GM04503 (cell line): ENCODE measurements at regions not wholly inside any gene's neighbourhood (a gene's known extent, or its start where the extent isn't known, plus 50 kb on each side); places are given as distances from the start of the nearest gene placed in this dataset.

Experiments used
- DNase-seq: peaks from one replicate; pipeline ENCODE4 v3.0.0-alpha.2; 2012; ENCODE audit warnings: low read depth

DNA sequence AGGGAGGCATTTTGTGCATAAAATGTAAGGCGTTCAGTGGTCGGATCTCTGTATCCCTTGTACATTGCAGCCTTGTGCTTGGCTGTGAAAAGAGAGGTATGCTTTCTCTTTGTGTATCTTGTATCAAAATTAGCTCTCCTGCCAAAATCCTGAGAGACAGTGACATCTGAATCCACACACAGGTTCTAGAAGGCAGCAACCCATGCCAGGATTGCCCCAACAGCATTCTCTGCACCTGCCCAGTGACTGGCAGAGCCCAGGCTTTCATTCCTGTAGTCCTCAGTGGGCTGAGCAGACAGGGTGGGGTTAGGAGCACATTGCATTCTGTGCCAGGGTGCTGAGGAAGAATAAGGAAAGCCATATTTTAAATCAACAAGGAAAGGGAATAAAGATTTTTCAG lies 740.3 kb upstream of the RAB6C start:
- DNase-seq, result no peak

DNA sequence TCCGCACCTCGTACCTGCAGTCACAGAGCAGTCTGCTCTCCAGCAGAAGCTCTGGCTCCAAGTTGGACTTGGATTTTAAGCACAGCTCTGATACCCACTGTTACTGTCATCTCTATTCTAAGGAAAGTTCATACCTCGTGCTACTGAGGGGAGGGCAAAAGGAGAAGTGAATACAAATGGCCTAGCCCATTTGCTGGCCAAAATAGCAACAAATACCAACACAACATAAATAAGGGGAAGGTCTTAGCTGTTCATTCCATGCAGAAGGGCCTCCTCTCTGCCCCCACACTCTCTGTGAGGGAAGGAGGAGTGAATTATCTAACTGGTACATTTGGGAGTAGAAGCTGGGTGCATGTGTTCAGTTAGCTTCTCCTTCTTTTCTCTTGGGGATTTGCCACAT lies 739.4 kb upstream of the RAB6C start:
- DNase-seq, result no peak

DNA sequence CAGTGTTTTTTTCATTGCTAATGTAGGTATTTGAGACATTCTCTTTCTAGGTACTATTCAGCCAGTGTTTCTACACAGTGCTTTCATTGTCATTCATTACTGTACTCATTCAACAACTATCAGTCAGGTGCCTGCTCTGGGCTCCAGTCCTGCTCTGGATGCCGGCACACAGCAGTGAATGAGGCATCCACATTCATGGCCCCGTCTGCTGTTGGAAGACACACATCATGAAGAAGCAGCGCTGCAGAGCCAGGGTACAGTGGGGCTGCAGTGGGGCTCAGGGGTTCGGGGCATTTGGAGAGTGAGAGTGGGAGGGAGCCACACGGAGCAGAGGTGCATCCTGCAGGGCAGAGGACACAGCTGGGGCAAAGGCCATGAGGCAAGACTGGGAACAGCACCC lies 737.2 kb upstream of the RAB6C start:
- DNase-seq, result no peak

DNA sequence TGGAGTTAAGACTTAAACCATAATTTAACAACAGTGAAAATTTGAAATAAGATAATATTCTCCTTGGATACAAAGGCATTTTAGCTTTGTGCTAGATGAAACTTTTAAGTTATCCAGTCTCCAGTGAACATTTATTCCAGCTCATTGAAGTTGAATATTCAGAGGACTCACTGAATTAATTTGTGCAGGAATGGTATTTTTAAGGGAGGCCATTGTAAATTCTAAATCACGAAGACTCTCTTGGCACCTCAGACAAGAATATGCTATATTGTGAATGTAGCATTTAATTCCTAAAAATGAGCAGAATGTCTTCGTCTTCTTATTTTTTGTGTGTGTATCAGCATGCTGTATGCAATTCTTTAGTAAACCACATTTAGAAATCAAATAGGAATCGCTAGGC lies 731.7 kb upstream of the RAB6C start:
- no peak for DNase-seq

DNA sequence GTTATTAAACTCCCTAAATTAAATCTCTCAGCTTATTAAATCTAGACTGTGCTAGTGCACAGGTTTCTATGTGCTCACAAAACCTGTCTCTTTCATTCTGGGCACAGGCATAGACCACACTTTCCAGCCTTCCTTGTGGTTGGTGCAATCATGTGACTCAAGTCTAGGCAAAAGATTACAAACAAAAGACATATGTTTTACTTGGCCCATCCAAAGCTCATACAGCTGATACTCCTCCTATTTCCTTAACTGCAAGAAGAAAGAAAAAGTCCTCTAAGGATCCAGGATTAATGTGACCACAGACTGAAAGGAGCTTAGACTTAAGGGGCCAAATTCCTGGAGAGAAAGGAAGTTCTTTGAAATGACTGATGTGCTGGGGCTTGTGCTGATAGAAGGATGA lies 731.3 kb upstream of the RAB6C start:
- no peak for DNase-seq

DNA sequence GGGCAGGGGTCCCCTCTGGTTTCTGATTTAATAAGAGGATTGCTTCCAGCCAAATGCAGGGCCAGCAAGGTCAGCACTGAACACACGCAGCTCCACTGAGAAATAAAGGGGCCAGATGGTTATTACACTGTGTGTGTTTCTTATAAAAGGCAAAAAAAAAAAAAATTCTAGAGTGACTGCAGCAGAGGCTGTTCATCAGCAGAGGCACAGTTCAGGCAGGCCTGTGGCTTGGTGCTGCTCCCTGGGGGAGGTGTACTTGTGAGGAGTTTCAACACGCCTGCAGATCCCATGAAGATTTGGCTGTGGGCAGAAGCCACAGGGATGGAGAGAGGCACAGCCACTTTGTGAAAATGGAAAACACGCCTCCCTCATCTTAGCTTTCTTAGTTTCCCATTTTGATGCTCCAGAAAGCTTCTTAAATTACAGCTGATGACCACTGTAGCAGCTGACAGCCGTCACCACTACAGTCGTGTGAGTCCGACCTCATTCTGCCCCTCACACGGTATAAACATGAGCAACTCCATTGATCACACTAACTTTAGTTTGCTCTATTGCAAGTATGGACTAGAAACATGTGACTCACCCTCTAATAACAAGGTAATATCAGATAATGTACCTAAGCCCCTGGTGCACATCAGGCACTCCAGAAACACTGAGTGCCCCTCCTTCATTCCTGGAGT lies 726.5 kb upstream of the RAB6C start:
- DNase-seq, result no peak

DNA sequence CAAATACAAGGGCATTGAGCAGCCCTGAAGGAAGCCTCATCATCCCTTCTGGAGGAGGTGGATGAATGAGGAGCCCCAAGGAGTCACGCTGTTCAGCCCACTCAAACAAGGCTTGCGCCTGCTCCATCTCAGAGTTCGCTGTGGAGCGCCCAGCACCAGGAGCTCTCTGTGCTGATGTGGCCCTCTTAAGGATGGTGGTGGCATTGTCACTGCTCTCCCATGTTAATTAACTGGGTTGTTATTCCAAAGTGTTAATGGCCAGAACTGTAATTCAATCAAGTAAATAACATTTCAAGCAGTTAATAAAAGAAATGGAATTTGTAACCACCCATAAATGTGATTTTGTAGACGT lies 726.0 kb upstream of the RAB6C start:
- no peak for DNase-seq

DNA sequence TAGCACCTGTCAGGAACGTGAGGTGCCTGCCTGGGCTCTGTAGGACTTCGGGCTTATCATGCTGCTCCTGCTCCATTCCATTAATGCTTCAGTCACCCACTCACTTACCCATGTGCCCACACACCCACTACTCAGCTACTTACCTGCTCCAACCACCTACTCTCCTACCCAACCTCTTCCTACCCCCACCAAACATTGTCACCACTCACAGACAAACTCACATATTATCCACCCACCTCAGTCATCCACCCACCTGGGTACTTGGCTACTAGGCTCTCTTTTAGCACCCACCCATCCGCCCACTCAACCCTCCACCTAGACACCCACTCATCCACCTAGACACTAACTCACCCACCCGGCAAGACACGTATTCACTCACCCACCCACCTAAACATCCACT lies 724.7 kb upstream of the RAB6C start:
- DNase-seq, result no peak

DNA sequence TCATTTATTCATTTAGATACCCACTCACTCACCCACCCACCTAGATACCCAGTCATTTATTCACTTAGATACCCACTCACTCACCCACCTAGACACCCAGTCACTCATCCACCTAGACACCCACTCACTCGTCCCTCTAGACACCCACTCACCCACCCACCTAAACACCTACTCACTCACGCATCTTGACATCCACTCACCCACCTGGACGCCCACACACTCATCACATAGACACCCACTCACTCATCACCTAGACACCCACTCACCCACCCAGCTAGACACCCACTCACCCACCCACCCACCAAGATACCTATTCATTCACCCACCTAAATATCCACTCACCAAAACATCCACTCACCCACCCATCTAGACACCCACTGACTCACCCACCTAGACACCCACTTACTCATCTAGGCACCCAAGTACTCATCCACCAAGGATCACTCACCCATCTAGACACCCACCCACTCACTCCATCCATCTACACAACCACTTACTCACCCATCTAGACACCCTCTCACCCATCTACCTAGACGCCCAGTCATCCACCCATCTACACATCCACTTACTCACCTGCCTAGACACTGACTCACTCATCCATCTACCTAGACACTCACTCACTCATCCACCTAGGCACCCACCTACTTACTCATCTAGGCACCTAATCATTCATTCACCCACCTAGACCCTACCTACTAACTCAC lies 723.7 kb upstream of the RAB6C start:
- no peak for DNase-seq

DNA sequence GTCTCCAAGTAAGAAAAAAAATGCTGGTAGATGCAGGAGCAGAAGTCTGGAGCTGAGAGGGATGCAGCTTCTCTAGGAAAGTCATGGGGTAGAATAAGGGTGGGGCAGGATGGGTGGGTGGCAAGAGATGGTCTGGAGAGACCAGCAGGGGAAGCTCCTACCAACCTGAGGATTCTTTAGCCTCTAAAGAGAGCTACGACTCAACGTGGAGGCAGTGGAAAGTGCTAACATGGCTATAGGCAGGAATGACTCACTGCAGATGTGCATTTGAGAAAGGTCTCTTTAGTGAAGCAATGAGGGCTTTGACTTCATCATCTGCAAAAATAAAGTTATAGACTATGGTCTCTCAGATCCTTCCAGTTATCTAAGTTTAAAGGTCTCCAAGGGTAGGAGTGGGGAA lies 722.8 kb upstream of the RAB6C start:
- no peak for DNase-seq

DNA sequence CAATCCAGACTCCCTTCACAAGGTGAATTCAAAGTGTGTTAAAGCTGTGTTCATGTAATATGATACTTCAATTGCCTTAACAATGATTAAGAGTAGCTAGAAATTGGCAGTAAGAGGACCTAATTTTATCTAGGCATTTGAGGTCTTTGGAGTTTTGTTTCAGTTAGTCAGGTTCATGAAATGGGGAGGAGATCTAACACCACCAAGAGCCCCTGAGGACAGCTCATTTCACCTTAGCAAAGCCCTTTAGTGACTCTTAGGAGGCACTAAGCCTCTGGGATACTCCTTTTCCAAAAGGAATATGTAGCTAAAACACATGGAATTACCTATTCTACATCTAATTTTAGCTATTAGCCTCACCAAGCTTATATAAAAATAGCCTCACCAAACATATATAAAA lies 716.5 kb upstream of the RAB6C start:
- no peak for DNase-seq

DNA sequence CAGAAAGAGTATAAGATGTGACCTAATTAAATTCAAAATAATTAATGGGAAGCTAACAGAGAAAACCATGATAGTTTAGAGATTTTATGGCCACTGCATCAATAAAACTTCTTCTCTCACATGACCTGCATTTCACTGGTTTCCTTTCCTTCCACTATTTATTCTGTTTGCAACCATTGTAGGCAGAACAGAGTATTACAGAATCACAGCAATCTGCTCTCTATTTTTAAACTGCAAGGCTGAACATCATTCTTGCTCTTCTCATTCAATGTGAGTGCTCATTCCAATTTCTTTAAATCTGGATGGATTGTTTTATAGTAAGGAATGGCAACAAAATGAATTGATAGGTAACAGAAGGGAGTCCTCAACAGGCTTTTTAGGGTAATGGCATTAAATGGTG lies 715.5 kb upstream of the RAB6C start:
- DNase-seq, result no peak

DNA sequence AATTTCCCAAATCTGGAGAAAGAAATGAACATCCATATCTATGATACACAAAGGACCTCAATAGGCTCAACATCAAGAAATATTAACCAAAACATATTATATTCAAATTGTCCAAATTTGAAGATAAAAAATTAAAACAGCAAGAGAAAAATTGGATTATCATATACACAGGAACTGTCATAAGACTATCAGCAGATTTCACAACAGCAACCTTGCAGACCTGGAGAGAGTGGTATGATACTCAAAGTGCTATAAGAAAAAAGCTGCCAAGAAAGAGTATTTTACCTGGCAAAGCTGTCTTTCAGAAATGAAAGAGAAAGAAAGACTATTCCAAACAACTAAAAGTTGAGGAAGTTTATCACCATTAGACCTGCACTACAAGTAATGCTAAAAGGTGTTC lies 711.9 kb upstream of the RAB6C start:
- DNase-seq, result no peak

DNA sequence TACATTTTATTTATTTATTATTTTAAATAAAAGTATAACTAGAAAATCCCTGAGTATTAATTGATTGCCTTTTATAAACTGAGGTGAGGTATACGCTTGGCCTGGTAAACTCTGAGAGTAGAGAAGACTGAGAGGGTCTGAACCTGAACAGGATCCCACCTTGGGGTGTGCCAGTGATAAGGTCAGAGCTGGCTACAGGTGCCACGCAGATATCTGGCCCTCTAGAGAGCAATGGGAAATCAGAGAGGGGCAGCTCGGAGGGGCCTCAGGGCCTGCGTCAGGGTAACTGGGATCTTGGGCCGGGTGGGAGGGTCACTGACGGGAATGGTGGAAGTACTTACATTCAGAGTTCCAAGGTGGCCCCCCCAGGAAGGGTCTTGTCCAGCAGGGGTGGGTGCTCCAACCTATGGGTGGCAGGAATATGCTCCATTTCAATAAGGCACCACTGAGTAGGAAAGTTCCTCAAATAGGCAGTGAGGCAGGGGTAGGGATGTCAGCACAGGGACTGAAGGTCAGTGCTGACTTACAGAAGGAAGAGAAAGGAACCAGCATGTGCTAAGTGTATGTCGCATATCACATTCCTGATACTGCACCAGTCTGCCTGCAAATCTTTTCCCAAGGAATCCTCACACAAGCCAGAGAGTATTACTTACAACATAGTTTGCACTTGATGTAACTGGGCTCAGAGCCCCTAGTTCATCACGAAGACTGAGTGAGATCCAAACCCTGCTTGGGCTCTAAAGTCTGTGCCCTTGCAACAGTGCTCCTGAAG lies 706.0 kb upstream of the RAB6C start:
- no peak for DNase-seq

DNA sequence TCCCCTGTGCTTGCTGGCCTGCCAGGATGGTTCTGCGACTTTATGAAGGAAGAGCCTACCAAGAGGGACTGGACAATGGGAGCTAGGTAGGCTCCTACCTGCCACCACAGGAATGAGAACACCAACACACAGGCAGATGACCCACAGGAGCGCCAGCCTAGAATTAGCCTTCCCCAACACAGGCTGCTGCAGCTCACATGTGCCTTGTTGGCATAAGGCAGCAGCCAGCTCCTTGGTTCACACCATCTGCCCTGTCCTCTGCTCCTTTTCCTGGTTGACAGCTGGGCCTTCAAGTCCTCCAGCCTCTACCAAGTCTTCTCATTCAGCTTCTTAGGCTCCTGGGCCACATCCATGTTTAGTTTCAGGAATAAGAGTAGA lies 705.4 kb upstream of the RAB6C start:
- no peak for DNase-seq

DNA sequence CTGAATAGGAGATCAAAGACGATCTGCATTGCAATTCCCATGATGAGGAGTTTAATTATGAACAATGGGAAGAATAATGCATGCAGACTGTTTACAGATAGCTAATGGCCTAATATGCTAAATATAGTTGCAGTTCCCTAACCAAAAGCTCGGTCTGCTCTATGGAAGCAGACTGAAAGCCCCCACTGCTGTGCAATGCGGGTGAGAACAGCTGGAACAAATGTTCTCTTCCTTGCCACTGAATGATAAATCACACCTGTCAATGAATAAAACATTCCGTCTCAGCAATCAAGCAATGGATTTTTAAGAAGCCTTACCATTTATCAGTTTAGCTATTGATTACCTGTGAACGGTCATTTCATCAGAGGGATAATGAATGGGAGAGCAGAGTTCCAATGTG lies 704.5 kb upstream of the RAB6C start:
- no peak for DNase-seq

DNA sequence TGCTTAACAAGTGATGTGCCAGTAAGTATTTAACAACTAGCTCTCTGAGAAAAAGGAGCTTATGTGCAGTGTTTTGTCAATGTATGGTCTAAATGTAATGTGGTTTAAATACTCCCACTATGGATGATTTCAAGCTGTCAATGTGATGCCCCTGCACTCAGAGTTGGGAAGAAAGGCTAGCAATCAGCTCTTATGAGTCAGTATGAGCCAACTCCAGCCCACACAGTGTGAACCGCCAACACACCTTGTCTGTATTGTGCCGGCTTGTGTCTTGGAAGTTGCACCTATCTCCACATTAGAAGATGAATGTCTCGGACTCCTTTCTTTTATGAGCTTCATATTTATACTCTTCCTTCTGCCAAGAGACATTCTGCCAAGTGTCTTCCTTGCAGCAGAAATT lies 703.8 kb upstream of the RAB6C start:
- DNase-seq, result no peak

DNA sequence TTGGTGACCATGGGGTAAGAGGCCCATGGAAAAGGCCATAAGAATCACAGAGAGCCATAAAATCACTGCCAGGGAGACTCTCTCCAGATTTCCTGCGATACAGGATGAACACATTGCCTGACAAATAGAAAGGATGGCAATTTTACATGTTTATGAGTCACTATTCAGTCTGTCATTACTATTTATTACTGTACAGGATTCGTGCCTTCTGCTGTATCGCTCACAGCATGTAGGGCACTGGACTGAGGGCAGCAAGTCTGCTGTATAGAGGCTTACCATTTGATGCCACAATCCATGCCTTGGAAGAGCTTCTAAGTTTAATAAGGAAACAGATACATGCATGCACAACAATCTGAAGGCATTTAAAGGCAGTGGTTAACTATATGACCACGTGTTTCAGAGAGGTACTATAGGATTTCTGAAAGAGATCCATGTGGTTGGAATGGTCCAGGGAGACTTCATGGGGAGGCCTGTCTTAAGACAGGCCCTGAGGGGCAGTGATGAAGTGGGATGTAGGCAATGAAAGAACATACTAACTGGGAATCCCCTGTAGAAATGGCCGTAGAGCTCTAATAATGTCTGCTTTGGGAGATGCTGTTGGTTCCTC lies 702.4 kb upstream of the RAB6C start:
- DNase-seq, result no peak

DNA sequence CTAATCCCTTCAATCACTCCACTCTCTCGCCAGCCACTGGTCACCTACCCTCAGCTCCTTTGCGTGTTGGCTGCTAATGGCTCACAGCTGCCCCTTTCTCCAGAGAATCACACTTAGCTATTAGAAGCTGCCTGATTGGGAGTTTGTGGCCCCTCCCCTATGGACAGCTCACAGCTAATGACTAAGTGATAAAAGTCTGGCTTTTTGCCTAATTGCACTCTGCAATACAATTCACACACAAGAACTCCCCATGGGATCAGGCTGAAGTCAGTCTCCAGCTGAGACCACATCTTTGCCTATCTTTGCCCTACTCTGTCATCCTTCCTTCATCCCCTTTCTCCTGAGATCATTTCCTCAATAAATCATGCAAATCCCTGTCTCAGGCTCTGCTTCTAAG lies 701.9 kb upstream of the RAB6C start:
- DNase-seq, result no peak

DNA sequence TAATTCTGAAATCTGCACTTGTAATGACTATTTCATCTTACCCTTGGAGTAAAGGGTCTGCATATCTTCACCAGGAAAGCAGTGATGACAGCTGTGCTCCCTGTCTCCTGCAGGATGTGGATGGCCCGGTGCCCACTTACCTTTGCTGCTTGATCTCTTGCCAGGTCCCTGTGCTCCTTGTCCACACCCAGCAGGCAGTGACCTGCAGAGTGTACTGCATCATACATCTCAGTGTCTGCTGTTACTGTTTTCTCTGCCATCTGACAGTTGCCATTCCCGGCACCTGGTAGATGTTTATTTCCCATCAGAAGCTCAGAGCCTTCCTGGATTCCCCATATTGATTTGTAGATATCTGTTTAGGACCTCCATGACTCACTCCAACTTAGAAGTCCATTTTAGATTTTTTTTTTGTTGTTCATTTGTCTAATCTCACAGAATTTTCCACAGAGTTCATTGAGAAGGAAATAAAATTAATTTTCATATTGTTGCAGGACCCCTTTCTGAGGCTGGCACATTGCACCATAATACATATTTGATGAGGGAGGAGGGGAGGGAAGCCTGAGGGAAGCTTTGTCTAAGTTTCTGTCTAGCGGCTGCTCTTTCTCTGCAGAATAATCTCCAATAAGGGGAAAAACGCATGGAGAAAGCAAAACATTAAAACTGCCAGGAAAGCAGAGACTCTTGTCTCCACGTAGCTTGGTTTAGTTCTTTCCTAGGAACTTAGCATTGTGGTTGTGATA lies 697.5 kb upstream of the RAB6C start:
- no peak for DNase-seq

DNA sequence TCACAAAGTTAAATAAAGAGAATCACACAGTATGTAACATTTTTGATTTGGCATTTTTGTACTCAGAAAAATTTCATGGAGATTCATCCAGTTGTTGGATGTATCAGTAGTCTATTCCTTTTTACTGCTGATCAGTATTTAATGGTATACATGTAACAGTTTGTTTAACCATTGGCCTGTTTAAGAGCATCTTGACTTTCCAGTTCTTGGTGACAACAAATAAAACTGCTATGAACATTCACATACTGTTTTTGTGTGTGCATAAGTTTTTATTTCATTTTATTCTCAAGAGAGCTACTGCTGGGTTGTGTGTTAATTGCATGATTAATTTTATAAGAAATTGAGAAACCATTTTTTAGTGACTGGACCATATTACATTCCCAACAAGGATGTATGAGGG lies 694.5 kb upstream of the RAB6C start:
- no peak for DNase-seq

DNA sequence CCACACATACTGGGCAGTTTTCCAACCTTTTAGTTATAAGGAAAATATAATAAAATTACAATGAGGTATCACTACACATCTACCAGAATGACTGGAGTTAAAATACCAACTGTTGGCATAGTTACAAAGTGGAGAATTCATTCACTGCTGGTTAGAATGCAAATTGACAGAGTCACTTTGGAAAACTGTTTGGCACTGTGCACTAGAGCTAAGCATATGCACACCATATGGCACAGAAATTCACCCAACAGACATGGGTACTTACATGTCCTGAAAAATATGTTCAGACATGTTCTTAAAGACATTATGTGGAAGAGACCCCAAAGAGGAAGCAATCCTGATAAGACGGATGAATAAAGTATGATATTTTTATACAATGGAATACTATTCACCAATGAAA lies 686.1 kb upstream of the RAB6C start:
- no peak for DNase-seq

DNA sequence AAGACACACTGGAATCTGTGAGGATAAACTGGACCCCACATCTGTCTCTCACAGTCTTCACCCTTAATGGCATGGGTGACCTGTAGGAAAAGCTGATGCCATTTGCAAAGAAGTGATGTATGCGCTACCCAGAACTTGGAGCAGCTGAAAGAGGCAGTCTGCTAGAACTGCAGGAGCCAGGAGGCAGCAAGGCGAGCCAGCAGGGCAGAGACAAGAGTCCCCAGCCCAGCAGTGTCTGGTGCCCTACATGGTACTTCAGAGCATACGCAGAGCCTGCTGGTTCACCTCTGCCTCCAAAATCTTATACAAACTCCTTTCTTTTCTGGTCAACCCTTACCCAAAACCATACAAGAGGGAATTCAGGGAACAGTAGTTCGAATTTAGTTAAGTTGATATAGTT lies 683.1 kb upstream of the RAB6C start:
- no peak for DNase-seq
